OCI-LY7 (cell line): ENCODE measurements at regions not wholly inside any gene's neighbourhood (a gene's known extent, or its start where the extent isn't known, plus 50 kb on each side); places are given as distances from the start of the nearest gene placed in this dataset.

Experiments used
- EZH2phosphoT487 ChIP-seq: fragments of 200-600 bp; sonication (generic); IDR thresholded peaks from 2 replicates; pipeline ENCODE4 v1.6.1; 2018; ENCODE audit warnings: low read depth, borderline replicate concordance, mild to moderate bottlenecking, mixed run types, antibody characterized with exemption, low read length, moderate library complexity, mixed read lengths
- TF ChIP-seq, protein P1 (sequence below): fragments of 200-600 bp; sonication (generic); conservative IDR thresholded peaks from 2 replicates; pipeline ENCODE4 v1.5.1; 2014; ENCODE audit warnings: mild to moderate bottlenecking, antibody characterized with exemption, low read length, moderate library complexity, mixed read lengths

GRCh38 chr11:11717064-11717725, 95.4 kb upstream of the GALNT18 start:
- TF ChIP-seq, protein P1, sequence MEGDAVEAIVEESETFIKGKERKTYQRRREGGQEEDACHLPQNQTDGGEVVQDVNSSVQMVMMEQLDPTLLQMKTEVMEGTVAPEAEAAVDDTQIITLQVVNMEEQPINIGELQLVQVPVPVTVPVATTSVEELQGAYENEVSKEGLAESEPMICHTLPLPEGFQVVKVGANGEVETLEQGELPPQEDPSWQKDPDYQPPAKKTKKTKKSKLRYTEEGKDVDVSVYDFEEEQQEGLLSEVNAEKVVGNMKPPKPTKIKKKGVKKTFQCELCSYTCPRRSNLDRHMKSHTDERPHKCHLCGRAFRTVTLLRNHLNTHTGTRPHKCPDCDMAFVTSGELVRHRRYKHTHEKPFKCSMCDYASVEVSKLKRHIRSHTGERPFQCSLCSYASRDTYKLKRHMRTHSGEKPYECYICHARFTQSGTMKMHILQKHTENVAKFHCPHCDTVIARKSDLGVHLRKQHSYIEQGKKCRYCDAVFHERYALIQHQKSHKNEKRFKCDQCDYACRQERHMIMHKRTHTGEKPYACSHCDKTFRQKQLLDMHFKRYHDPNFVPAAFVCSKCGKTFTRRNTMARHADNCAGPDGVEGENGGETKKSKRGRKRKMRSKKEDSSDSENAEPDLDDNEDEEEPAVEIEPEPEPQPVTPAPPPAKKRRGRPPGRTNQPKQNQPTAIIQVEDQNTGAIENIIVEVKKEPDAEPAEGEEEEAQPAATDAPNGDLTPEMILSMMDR: no peak
- TF ChIP-seq EZH2phosphoT487: no peak
